ENCODE measurements at regions not wholly inside any gene's neighbourhood (a gene's known extent, or its start where the extent isn't known, plus 50 kb on each side); places are given as distances from the start of the nearest gene placed in this dataset.

- TF ChIP-seq POLR2AphosphoS5 (IDR thresholded peaks at IDR 0.05; ENCODE audit: low read depth, low read length) = no peak
- no peak for TF ChIP-seq REST (IDR thresholded peaks at IDR 0.05; ENCODE audit: insufficient read depth in 1 of 2, low read depth in 2 of 2, low read length in 2 of 2)
- no peak for TF ChIP-seq FOXP2 (optimal IDR thresholded peaks at IDR 0.05; ENCODE audit: borderline replicate concordance, extremely low read depth, extremely low read length, insufficient read depth)
- TF ChIP-seq TAF1 (IDR thresholded peaks at IDR 0.05; ENCODE audit: borderline replicate concordance, insufficient read depth, low read length) = no peak
Observed at GRCh38 chr5:67983251-67984110, 232.1 kb upstream of the PIK3R1 start.

Data from PFSK-1 (cell line).